GM18517 (cell line): ENCODE measurements at regions not wholly inside any gene's neighbourhood (a gene's known extent, or its start where the extent isn't known, plus 50 kb on each side); places are given as distances from the start of the nearest gene placed in this dataset.
"Not testable (repeated sequence)": the region's sequence is repeated elsewhere in the genome, so short reads cannot be mapped to it uniquely, and the experiment has no call there.

Experiments
- ATAC-seq: cut with Tn5 transposase; IDR thresholded peaks from one replicate; pipeline ENCODE4 v1.9.1; 2021; ENCODE audit warnings: mild to moderate bottlenecking, moderate library complexity; ENCODE audit not compliant: unreplicated experiment

GRCh38 chr9:113664181-113664875 is 200.8 kb downstream of the RGS3 start:
- ATAC-seq: no peak

GRCh38 chr9:113665064-113665463 is 201.5 kb downstream of the RGS3 start:
- no peak for ATAC-seq

GRCh38 chr9:113665756-113666155 is 202.2 kb downstream of the RGS3 start:
- ATAC-seq: no peak

GRCh38 chr9:113668061-113668460 is 204.5 kb downstream of the RGS3 start:
- no peak for ATAC-seq

GRCh38 chr9:113669522-113670115 is 206.1 kb downstream of the RGS3 start:
- no peak for ATAC-seq

- no peak for ATAC-seq
These were observed 202.4 kb upstream of the ZNF618 start for GRCh38 chr9:113673726-113674125.

GRCh38 chr9:113674436-113674835 is 201.7 kb upstream of the ZNF618 start:
- ATAC-seq: no peak

GRCh38 chr9:113675475-113675941 is 200.6 kb upstream of the ZNF618 start:
- ATAC-seq: no peak

GRCh38 chr9:113677057-113677456 is 199.1 kb upstream of the ZNF618 start:
- no peak for ATAC-seq

GRCh38 chr9:113677569-113677968 is 198.5 kb upstream of the ZNF618 start:
- no peak for ATAC-seq

- no peak for ATAC-seq
These were observed 197.8 kb upstream of the ZNF618 start for GRCh38 chr9:113678119-113678858.

GRCh38 chr9:113678859-113679256 is 197.3 kb upstream of the ZNF618 start:
- no peak for ATAC-seq

- ATAC-seq: no peak
These were observed 193.8 kb upstream of the ZNF618 start for GRCh38 chr9:113682297-113682771.

GRCh38 chr9:113685636-113686035 is 190.5 kb upstream of the ZNF618 start:
- not testable (repeated sequence) for ATAC-seq

- no peak for ATAC-seq
These were observed 188.9 kb upstream of the ZNF618 start for GRCh38 chr9:113687107-113687679.

- ATAC-seq: no peak
These were observed 188.3 kb upstream of the ZNF618 start for GRCh38 chr9:113687680-113688371.

- no peak for ATAC-seq
These were observed 185.9 kb upstream of the ZNF618 start for GRCh38 chr9:113690055-113690740.

GRCh38 chr9:113692256-113692655 is 183.9 kb upstream of the ZNF618 start:
- ATAC-seq: no peak

- no peak for ATAC-seq
These were observed 181.2 kb upstream of the ZNF618 start for GRCh38 chr9:113694912-113695311.

- no peak for ATAC-seq
These were observed 180.7 kb upstream of the ZNF618 start for GRCh38 chr9:113695440-113695851.
